ENCODE measurements at regions not wholly inside any gene's neighbourhood (a gene's known extent, or its start where the extent isn't known, plus 50 kb on each side); places are given as distances from the start of the nearest gene placed in this dataset.

DNA sequence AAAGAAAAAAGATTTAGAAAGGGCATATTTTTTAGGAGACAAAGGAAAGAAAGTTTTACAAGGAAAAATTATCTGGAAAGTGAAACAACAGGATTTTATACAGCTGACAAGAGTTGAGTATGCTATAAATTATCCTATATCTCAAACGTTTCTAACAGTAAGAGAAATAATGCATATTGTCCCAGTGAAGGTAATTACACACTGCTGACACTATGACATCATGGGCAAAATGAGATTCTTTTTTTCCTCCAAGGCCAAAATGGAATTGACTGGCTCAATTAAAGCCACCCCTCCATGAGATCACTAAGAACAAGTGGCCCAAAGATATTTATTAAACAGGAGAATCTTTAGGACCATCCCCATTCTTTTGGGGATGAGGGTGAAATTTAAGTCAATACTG lies 72.0 kb upstream of the CDIN1 start:
- Mint-ChIP-seq H3K4me3 (no peak overlapping the region), H3K36me3 (ENCODE audit: low read depth) (no peaks in the 10 kb centered on the region), H3K27ac (no peak overlapping the region), H3K4me1 (peaks cover 11% of the 10 kb centered on the region), H3K9me3 (no peaks in the 10 kb centered on the region), H3K27me3 (ENCODE audit: low read depth) (no peaks in the 10 kb centered on the region)
- TF ChIP-seq, protein P1, sequence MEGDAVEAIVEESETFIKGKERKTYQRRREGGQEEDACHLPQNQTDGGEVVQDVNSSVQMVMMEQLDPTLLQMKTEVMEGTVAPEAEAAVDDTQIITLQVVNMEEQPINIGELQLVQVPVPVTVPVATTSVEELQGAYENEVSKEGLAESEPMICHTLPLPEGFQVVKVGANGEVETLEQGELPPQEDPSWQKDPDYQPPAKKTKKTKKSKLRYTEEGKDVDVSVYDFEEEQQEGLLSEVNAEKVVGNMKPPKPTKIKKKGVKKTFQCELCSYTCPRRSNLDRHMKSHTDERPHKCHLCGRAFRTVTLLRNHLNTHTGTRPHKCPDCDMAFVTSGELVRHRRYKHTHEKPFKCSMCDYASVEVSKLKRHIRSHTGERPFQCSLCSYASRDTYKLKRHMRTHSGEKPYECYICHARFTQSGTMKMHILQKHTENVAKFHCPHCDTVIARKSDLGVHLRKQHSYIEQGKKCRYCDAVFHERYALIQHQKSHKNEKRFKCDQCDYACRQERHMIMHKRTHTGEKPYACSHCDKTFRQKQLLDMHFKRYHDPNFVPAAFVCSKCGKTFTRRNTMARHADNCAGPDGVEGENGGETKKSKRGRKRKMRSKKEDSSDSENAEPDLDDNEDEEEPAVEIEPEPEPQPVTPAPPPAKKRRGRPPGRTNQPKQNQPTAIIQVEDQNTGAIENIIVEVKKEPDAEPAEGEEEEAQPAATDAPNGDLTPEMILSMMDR (IDR thresholded peaks at IDR 0.05; ENCODE audit: unreplicated experiment in 3 of 3): no peak

DNA sequence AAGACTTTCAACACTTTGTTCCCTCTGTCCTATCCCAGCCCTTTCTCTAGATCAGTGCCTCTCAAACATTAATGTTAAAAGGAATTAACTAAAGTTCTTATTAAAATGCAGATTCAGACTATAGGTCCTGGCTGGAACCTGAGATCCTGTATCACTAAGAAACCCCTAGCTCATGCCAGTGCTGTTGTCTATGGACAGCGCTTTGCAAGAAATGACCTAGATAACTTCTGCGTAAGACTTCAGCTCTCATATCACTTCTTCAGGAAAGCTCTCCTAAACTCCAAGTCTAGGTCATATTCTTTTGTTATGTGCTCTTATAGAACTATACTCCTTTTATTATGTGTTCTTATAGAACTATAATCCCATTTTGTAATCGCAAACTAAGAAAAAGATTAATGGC lies 67.8 kb upstream of the CDIN1 start:
- H3K4me3 Mint-ChIP-seq: no peak overlapping the region
- no peak overlapping the region for H3K27ac Mint-ChIP-seq
- no peaks in the 10 kb centered on the region for H3K4me1 Mint-ChIP-seq
- TF ChIP-seq, protein P1 (IDR thresholded peaks at IDR 0.05; ENCODE audit: unreplicated experiment in 3 of 3): no peak
- H3K9me3 Mint-ChIP-seq: no peaks in the 10 kb centered on the region
- H3K27me3 Mint-ChIP-seq (ENCODE audit: low read depth): no peaks in the 10 kb centered on the region
- H3K36me3 Mint-ChIP-seq (ENCODE audit: low read depth): no peaks in the 10 kb centered on the region

DNA sequence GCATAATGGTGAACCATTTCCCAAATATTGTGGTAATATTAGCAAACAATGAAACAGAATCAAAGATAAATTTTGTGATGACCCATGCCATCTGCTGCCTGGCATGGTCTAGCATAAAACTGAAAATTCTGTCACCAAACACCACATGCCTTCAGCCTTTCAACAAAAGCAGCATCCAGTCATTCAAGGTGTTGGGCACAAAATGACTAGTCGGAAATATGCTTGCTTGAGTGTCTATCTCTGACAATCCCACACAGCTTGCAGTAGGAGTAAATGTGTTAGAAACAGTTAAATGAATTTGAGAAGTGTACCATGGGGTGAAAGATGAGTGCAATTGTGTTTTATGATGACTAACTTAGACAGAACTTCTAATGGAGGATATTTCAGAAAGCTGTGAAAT lies 61.7 kb upstream of the CDIN1 start:
- Mint-ChIP-seq H3K4me3 (no peak overlapping the region), H3K36me3 (ENCODE audit: low read depth) (no peaks in the 10 kb centered on the region), H3K27me3 (ENCODE audit: low read depth) (no peaks in the 10 kb centered on the region), H3K27ac (no peak overlapping the region), H3K9me3 (no peaks in the 10 kb centered on the region), H3K4me1 (no peaks in the 10 kb centered on the region)
- TF ChIP-seq, protein P1 (IDR thresholded peaks at IDR 0.05; ENCODE audit: unreplicated experiment in 3 of 3): no peak

DNA sequence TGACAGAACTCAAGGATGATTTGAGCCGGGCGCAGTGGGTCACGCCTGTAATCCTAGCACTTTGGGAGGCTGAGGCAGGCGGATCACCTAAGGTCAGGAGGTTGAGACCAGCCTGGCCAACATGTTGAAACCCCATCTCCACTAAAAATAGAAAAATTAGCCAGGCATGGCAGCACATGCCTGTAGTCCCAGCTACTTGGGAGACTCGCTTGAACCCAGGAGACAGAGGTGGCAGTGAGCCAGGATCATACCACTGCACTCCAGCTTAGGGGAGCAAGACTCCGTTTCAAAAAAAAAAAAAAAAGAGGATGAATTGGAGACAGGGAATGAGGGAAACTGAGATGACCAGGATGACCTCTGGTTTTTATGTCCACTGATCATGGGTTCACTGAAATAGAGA lies 60.4 kb upstream of the CDIN1 start:
- no peaks in the 10 kb centered on the region for H3K4me1 Mint-ChIP-seq
- H3K9me3 Mint-ChIP-seq: no peaks in the 10 kb centered on the region
- no peak overlapping the region for H3K27ac Mint-ChIP-seq
- no peak overlapping the region for H3K4me3 Mint-ChIP-seq
- no peaks in the 10 kb centered on the region for H3K27me3 Mint-ChIP-seq (ENCODE audit: low read depth)
- no peaks in the 10 kb centered on the region for H3K36me3 Mint-ChIP-seq (ENCODE audit: low read depth)
- TF ChIP-seq, protein P1 (IDR thresholded peaks at IDR 0.05; ENCODE audit: unreplicated experiment in 3 of 3): no peak

DNA sequence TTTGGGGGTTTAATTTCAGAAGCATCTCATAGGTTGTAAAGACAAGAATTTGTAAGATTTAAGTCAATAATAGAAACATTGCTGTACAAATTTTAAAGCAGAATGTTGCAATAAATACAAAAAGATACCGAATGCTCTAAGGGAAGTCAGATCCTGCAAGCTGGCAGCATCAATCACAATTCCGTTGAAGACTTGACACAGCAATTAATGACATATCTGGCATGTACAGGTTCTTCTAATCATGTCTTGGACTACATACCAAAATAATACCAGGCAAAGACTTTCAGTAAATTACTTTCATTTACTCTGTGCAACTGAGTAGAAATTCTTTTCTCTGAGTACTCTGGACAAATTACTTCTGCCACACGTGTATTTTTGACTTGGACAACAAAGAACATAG lies 54.0 kb upstream of the CDIN1 start:
- no peaks in the 10 kb centered on the region for H3K36me3 Mint-ChIP-seq (ENCODE audit: low read depth)
- TF ChIP-seq, protein P1 (IDR thresholded peaks at IDR 0.05; ENCODE audit: unreplicated experiment in 3 of 3): no peak
- H3K4me1 Mint-ChIP-seq: no peaks in the 10 kb centered on the region
- no peaks in the 10 kb centered on the region for H3K9me3 Mint-ChIP-seq
- H3K27ac Mint-ChIP-seq: no peak overlapping the region
- H3K27me3 Mint-ChIP-seq (ENCODE audit: low read depth): no peaks in the 10 kb centered on the region
- no peak overlapping the region for H3K4me3 Mint-ChIP-seq

DNA sequence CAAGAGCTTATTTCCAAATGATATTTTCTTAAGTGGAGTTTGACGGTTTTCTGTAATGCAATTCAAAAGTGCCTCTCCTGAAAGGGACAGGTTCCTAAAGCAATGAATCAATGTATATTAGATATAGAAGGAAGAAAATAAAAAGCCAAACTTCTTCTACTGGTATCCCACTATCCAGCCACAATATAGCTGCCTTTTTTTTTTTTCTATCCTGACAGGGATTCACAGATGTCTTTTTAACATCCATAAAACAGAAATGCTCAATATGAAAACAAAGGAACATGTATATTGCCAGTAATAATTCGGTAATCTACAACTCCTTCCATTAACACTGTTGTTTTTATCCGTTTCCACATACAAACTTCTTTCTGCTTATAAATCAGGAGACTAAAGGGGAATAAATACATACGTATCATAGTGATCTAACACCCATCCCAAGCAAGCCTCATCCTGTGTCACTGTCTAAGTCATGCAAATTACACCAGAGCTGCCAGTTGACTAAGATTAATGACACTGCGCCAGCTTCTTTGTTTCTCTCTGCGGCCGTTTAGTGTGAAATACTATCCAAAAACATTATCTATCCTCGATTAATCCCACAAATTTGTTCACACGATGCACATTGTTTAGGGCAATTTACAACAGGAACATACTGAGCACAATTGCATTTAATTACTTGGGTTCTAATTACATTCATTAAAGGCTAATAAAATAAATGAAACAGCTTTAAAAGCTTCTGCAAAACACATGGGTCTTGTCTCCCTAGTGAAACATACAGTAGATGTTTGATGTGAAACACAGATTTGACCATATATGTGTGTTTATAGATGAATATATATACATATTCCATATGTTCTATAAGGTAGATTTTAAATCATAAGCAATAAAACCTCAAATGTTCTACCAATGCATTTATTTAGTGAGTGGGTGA lies 51.9 kb upstream of the CDIN1 start:
- Mint-ChIP-seq H3K36me3 (ENCODE audit: low read depth) (no peaks in the 10 kb centered on the region), H3K4me3 (no peak overlapping the region), H3K9me3 (no peaks in the 10 kb centered on the region), H3K27ac (peak overlapping the region in 1 of 3 experiments; percentile 34), H3K27me3 (ENCODE audit: low read depth) (no peaks in the 10 kb centered on the region), H3K4me1 (peaks cover 7% of the 10 kb centered on the region)
- TF ChIP-seq, protein P1 (IDR thresholded peaks at IDR 0.05; ENCODE audit: unreplicated experiment in 3 of 3): no peak

All from nephron (organoid).